ENCODE measurements at regions not wholly inside any gene's neighbourhood (a gene's known extent, or its start where the extent isn't known, plus 50 kb on each side); places are given as distances from the start of the nearest gene placed in this dataset.

DNA sequence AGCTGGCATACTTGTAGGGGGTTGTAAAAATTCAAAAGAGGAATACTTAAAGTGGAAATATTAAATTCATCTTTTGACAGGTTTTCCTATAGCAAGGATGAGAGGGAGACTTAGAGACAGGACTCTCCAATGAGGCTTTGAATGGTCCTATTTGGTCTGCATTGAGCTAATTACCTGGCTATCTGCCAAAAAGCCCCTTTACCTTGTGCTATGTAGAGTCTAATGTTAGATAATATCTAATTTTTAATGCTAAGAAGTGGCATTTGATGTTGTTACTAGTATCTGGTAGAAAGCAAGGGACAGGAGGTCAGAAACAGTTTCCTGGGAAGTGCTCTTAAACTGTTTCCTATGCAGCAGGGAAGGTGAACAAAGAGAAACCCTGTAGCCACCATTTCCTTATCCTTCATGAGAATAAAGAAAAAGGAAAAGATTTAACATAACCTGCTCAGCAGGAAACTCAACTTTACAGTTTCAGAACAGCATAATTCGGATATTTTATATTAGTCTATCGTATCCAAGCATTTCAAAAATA, 550.0 kb downstream of the SOX5 start:
- TF ChIP-seq, protein P1, sequence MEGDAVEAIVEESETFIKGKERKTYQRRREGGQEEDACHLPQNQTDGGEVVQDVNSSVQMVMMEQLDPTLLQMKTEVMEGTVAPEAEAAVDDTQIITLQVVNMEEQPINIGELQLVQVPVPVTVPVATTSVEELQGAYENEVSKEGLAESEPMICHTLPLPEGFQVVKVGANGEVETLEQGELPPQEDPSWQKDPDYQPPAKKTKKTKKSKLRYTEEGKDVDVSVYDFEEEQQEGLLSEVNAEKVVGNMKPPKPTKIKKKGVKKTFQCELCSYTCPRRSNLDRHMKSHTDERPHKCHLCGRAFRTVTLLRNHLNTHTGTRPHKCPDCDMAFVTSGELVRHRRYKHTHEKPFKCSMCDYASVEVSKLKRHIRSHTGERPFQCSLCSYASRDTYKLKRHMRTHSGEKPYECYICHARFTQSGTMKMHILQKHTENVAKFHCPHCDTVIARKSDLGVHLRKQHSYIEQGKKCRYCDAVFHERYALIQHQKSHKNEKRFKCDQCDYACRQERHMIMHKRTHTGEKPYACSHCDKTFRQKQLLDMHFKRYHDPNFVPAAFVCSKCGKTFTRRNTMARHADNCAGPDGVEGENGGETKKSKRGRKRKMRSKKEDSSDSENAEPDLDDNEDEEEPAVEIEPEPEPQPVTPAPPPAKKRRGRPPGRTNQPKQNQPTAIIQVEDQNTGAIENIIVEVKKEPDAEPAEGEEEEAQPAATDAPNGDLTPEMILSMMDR (IDR thresholded peaks at IDR 0.05; ENCODE audit: borderline replicate concordance, insufficient read depth, low read depth, low read length), result no peak
- H3K4me3 ChIP-seq (ENCODE audit: low read depth, low read length), result no peak overlapping the region

DNA sequence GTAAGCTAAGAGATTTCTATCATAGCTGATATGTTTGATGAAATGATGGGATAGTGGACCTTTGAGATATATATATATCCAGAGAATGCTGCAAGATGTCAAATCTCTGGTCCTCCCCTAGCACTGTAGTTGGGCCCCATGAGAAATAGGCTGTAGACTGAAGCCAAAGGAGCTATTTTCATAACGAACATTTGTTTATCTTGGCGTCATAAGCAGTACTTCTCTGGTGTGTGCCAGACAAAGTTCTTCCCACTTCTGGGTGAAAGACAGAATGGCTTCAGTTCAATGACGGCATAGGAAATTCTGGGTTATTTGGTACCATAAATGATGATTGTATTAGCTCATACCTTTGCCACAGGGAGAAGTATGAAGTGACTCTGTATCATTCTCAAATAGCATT, 534.3 kb downstream of the SOX5 start:
- H3K4me3 ChIP-seq (ENCODE audit: low read depth, low read length), result no peak overlapping the region
- TF ChIP-seq, protein P1 (IDR thresholded peaks at IDR 0.05; ENCODE audit: borderline replicate concordance, insufficient read depth, low read depth, low read length), result no peak

DNA sequence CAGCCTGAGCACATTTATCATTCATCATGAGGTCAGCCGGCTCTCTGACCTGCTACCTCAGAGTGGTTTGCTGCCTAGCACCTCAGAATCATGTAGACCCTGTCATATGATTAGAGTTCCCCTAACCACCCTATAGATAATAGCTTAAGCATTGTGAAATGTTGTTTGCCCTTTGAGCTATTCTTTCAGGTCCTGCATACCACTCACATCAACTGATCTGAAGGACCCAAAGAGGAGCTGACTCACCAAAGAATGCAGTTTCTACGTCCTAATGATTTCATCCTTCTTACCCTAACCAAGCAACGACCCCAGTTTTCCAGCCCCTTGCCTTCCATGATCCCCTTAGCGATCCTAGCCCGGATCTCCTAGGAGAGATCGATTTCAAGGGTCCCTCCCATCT, 527.9 kb downstream of the SOX5 start:
- no peak overlapping the region for H3K4me3 ChIP-seq (ENCODE audit: low read depth, low read length)
- TF ChIP-seq, protein P1 (IDR thresholded peaks at IDR 0.05; ENCODE audit: borderline replicate concordance, insufficient read depth, low read depth, low read length), result no peak

DNA sequence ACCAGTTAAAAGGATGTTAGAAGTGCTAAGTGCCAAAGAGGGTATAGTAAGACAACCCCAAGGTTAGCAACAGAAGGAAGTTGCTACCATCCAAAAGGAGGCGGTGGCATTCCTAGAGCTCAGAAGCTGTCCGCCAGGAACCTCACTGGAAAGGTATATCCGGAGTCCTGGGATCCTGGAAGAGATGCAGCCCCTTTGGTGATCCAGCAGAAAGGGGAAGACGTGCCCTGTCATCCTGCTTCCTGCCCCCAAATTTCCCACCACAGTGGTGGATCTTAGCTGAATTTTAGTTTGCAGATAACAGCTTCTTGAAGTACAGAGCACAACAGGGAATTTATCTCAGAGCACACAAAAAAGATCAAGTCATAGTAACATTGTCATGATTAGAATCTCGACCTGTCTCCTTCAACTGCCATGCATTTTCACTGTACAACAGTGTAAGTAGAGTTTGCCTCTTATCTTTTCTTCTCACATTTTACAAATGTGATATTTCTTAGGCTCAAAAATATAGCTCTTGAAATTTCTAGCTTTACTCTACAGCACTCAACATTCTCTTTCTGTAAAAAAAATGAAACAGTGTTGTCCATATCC, 526.3 kb downstream of the SOX5 start:
- no peak overlapping the region for H3K4me3 ChIP-seq (ENCODE audit: low read depth, low read length)
- TF ChIP-seq, protein P1 (IDR thresholded peaks at IDR 0.05; ENCODE audit: borderline replicate concordance, insufficient read depth, low read depth, low read length), result no peak

DNA sequence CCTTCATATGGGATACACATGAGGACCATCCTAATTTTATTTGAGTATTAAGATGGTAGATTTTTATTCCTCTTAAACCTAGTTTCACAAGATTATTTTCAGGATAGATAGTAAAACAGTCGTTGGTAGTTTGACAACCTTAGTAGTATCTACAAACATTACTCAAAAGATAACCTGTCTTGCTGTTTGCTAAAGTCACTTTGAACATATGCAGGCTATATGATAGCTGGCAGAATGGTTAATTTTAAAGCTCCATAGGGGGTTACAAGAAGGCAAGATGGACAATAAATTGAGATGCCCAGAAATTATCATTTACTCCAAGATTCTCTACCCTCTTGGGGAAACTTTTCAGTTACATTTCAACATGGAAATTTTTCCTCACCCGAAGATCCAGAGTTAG, 525.7 kb downstream of the SOX5 start:
- no peak overlapping the region for H3K4me3 ChIP-seq (ENCODE audit: low read depth, low read length)
- TF ChIP-seq, protein P1 (IDR thresholded peaks at IDR 0.05; ENCODE audit: borderline replicate concordance, insufficient read depth, low read depth, low read length), result no peak

DNA sequence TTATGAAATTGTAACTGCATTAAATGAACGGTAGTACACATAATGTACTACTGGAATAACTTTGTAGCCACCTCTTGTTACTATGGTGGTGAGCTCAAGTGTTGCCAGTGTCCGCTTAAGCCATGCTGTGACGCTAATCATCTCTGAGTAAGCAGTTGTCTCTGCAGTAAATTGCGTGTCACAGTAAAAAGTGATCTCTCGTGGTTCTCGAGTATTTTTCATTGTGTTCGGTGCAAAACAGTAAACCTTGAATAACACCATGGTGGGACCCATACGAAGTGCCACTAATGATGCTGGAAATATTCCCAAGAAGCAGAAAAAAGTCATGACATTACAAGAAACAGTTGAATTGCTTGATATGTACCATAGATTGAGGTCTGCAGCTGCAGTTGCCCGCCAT, 524.8 kb downstream of the SOX5 start:
- no peak overlapping the region for H3K4me3 ChIP-seq (ENCODE audit: low read depth, low read length)
- TF ChIP-seq, protein P1 (IDR thresholded peaks at IDR 0.05; ENCODE audit: borderline replicate concordance, insufficient read depth, low read depth, low read length), result no peak

DNA sequence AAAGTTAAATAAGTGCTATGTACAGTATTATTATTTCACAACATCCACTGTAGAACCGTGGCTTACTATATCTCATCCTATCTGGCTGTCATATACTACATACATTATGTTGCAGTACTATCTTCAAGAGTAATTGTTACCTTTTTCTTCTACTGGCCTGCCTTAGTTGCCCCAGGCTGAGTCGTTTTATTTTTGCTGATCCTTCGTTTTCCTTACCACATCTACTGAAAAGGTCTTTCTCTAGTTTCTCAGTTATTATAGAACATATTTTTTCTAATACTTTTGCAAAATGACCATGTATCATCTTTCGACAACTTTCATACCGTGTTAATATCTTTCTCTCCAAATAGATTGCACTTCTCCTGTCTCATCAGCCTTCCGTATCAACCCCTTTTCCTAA, 523.1 kb downstream of the SOX5 start:
- TF ChIP-seq, protein P1 (IDR thresholded peaks at IDR 0.05; ENCODE audit: borderline replicate concordance, insufficient read depth, low read depth, low read length), result no peak
- no peak overlapping the region for H3K4me3 ChIP-seq (ENCODE audit: low read depth, low read length)
